ENCODE measurements at regions not wholly inside any gene's neighbourhood (a gene's known extent, or its start where the extent isn't known, plus 50 kb on each side); places are given as distances from the start of the nearest gene placed in this dataset.

DNA sequence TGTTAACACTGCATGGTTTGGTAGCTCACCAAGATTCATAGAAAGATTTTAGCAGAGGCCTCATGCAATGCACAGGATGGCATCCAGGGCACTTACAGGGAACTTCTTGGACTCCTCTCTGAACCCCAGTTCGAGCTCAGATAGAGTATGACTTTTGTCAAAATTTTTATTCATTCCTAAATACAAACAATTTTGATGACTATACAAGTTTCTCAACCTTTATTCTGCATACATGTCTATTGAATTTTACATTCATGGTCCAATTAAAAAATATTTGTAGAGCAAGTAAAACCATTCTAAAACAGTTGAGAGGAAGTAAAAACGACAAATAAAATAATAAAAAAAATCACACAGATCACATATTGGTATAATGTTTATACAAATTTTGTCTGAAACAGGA lies 219.0 kb upstream of the MAN1A1 start:
- Histone ChIP-seq H3K9me3 (no peaks in the 10 kb centered on the region), H3K36me3 (no peaks in the 10 kb centered on the region), H3K27ac (no peak overlapping the region), H3K4me3 (no peak overlapping the region), H3K27me3 (no peaks in the 10 kb centered on the region), H3K4me1 (no peaks in the 10 kb centered on the region)
- TF ChIP-seq CTCF (IDR thresholded peaks at IDR 0.05) = no peak
- no peak for TF ChIP-seq EP300 (IDR thresholded peaks at IDR 0.05)
- TF ChIP-seq POLR2A (IDR thresholded peaks at IDR 0.05) = no peak
- no peak for ATAC-seq
- 78 to 83% methylated on average over 2 of the region's 2 CpGs for WGBS, 2 donors (ENCODE audit: low coverage in 1 of 2)

DNA sequence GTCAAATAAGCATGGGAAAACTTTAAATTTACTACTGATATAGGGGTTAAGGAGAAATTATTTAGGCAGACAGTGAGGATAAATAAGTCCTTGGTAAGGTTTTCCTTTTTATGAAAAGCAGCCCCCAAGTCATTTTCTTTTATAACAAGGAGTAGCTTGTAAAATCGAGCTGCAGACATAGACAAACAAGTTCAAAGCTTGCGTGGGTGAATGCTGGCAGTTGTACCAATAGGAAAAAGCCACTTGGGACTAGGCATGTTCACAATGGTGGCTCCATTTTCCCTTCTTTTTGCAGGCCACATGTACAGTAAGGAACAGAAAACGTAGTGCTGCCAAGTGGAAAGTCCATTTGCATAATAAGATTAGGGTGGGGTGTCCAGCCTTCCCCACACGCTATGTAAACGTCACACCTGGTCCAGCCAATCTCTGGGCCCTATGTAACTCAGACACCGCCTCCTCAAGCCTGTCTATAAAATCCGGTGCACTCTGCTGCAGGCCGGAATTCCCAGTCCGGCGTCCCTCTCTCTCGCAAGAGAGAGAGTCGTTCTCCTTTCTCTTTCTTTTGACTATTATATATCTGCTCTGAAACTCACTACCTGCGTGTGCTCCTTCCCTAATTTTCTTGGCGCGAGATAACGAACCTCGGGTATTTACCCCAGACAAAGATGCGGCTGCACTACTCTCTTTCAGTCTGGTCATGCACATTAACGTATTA lies 217.1 kb upstream of the MAN1A1 start:
- ATAC-seq = no peak
- H3K4me1 ChIP-seq = no peaks in the 10 kb centered on the region
- no peaks in the 10 kb centered on the region for H3K27me3 ChIP-seq
- no peaks in the 10 kb centered on the region for H3K36me3 ChIP-seq
- 92% methylated on average over 16 to 17 of the region's 19 CpGs for WGBS, 2 donors (ENCODE audit: low coverage in 1 of 2)
- no peak overlapping the region for H3K4me3 ChIP-seq
- no peak for TF ChIP-seq CTCF (IDR thresholded peaks at IDR 0.05)
- no peak for TF ChIP-seq POLR2AphosphoS5 (IDR thresholded peaks at IDR 0.05)
- TF ChIP-seq EP300 (IDR thresholded peaks at IDR 0.05) = no peak
- TF ChIP-seq POLR2A (IDR thresholded peaks at IDR 0.05) = no peak
- H3K9me3 ChIP-seq = no peaks in the 10 kb centered on the region
- H3K27ac ChIP-seq = no peak overlapping the region

GRCh38 chr6:119565893-119566292 lies 216.3 kb upstream of the MAN1A1 start:
- no peak overlapping the region for H3K27ac ChIP-seq
- no peaks in the 10 kb centered on the region for H3K27me3 ChIP-seq
- H3K36me3 ChIP-seq = no peaks in the 10 kb centered on the region
- no peaks in the 10 kb centered on the region for H3K4me1 ChIP-seq
- 87 to 88% methylated on average over 2 to 3 of the region's 3 CpGs for WGBS, 2 donors (ENCODE audit: low coverage in 1 of 2)
- ATAC-seq = no peak
- H3K4me3 ChIP-seq = no peak overlapping the region
- TF ChIP-seq EP300 (IDR thresholded peaks at IDR 0.05) (no peak), POLR2AphosphoS5 (IDR thresholded peaks at IDR 0.05) (no peak), CTCF (IDR thresholded peaks at IDR 0.05) (no peak), POLR2A (IDR thresholded peaks at IDR 0.05) (no peak)
- no peaks in the 10 kb centered on the region for H3K9me3 ChIP-seq

DNA sequence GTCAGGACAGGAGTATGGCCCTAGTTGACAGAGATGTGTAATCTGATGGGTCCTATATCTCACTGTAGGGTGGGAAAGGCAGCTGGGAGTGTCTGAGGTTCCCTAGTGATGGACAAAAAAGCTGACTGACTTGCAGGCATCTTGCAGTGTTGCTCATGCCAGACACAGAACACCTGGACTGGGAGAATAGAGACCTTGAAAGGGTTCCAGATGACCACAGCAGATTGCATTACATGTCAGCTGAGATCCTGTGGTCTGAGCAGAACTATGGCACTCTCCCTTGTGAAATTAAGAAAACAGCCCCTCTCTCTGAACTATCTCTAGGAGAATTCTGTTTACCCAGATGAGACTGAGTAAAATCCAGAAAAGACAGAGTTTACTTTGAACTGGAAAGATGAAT lies 212.6 kb upstream of the MAN1A1 start:
- Histone ChIP-seq H3K27ac (no peak overlapping the region), H3K27me3 (no peaks in the 10 kb centered on the region), H3K4me3 (no peak overlapping the region), H3K9me3 (no peaks in the 10 kb centered on the region), H3K36me3 (no peaks in the 10 kb centered on the region), H3K4me1 (no peaks in the 10 kb centered on the region)
- ATAC-seq = no peak
- TF ChIP-seq EP300 (IDR thresholded peaks at IDR 0.05) = no peak
- no peak for TF ChIP-seq POLR2A (IDR thresholded peaks at IDR 0.05)

DNA sequence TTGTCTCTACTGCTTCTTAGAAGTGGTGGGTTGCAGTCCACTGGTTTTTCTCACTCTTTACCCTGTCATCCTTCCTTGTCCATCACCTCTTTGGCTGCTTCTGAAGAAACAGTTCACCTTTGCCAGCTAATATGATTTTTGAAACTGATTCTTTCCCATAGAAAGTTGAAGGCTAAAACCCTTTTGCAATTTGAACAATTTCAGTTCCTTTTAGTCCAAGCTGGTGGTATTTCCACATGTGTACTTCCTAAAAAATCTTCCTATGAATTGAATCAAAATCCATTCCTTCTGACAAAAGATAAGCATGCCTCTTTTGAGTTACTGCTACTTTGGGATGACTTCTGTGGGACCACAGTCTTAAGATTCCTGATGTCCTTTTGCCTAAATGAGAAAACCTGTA lies 210.0 kb upstream of the MAN1A1 start:
- no peak overlapping the region for H3K27ac ChIP-seq
- TF ChIP-seq POLR2A (IDR thresholded peaks at IDR 0.05) (no peak), CTCF (IDR thresholded peaks at IDR 0.05) (no peak), EP300 (IDR thresholded peaks at IDR 0.05) (no peak), POLR2AphosphoS5 (IDR thresholded peaks at IDR 0.05) (no peak)
- H3K36me3 ChIP-seq = no peaks in the 10 kb centered on the region
- H3K4me1 ChIP-seq = no peaks in the 10 kb centered on the region
- no peaks in the 10 kb centered on the region for H3K27me3 ChIP-seq
- H3K9me3 ChIP-seq = no peaks in the 10 kb centered on the region
- no peak overlapping the region for H3K4me3 ChIP-seq
- no peak for ATAC-seq

All from gastroesophageal sphincter (tissue), 4 donors.